IPS-18a (cell line): ENCODE measurements at regions not wholly inside any gene's neighbourhood (a gene's known extent, or its start where the extent isn't known, plus 50 kb on each side); places are given as distances from the start of the nearest gene placed in this dataset.

Experiments used
- H3K27ac ChIP-seq: one replicate; pipeline ENCODE4 v1.5.1; 2013; ENCODE audit warnings: low read length
- H3K27me3 ChIP-seq: one replicate; pipeline ENCODE4 v1.6.1; 2013; ENCODE audit warnings: mild to moderate bottlenecking, low read length; ENCODE audit not compliant: control insufficient read depth, insufficient read depth
- H3K36me3 ChIP-seq: one replicate; pipeline ENCODE4 v1.6.1; 2013; ENCODE audit warnings: low read depth, low read length; ENCODE audit not compliant: control insufficient read depth
- H3K4me1 ChIP-seq: one replicate; pipeline ENCODE4 v1.6.1; 2013; ENCODE audit warnings: low read depth, low read length; ENCODE audit not compliant: control insufficient read depth
- H3K4me3 ChIP-seq: one replicate; pipeline ENCODE4 v1.5.1; 2013; ENCODE audit warnings: low read length
- H3K9ac ChIP-seq: one replicate; pipeline ENCODE4 v1.6.1; 2013; ENCODE audit warnings: mild to moderate bottlenecking, low read length, moderate library complexity
- H3K9me3 ChIP-seq: one replicate; pipeline ENCODE4 v1.6.1; 2013; ENCODE audit warnings: low read depth, low read length; ENCODE audit not compliant: control insufficient read depth

DNA sequence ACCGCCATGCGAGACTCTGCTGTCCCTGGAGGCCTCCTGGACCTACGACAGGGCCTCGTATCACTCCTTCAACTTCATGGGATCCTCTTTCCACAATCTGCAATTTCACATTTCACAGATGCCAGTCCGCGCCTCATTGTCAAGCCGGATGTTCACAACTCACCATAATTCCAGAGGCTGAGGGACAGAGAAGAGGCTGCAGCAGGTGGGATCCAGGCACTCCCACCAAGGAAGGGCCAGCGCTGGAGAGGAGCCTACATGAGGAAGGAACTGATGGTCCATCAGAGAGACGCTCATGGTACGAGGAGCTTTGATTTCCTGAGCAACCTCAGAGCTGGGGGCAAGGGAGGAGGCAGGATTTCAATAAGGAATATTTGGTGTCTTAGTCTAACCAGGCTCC is 495.0 kb downstream of the BRD1 start:
- no peak overlapping the region for H3K9ac ChIP-seq
- no peaks in the 10 kb centered on the region for H3K27me3 ChIP-seq
- peaks cover 6% of the 10 kb centered on the region for H3K4me1 ChIP-seq
- no peak overlapping the region for H3K4me3 ChIP-seq
- no peaks in the 10 kb centered on the region for H3K9me3 ChIP-seq
- H3K27ac ChIP-seq, result no peak overlapping the region
- H3K36me3 ChIP-seq, result no peaks in the 10 kb centered on the region

GRCh38 chr22:49331878-49332277 is 495.8 kb downstream of the BRD1 start:
- Histone ChIP-seq H3K36me3 (no peaks in the 10 kb centered on the region), H3K9me3 (no peaks in the 10 kb centered on the region), H3K9ac (no peak overlapping the region), H3K27ac (no peak overlapping the region), H3K27me3 (no peaks in the 10 kb centered on the region), H3K4me3 (no peak overlapping the region), H3K4me1 (peaks cover 6% of the 10 kb centered on the region)

DNA sequence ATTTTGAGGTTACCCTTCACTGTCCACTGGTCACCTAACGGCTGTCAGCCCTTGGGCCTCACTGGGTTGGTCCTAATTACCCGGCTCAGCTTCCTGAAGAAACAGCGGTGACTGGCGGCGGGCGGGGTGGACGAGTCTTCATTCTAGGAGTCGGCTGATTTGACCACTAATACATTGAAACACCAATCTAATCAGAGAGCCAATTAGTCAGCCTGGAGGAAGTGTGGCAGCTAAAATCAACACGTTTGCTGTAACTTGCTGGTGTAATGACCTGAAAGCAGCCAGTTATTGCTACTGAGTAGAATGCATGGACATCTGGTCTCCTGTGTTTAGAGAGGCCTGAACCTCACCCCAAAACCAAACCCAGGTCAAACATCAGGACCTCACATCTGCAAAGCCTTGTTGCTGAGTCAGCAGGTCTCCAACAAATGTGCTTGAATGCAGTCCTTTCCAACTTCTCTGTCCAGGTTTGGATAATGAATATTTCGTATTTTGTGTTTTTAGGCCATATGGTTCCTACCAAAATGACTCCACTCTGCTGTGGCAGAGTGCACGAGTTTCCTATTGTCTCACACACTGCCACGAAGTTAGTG is 496.4 kb downstream of the BRD1 start:
- Histone ChIP-seq H3K4me3 (no peak overlapping the region), H3K9ac (no peak overlapping the region), H3K9me3 (no peaks in the 10 kb centered on the region), H3K27me3 (no peaks in the 10 kb centered on the region), H3K36me3 (no peaks in the 10 kb centered on the region), H3K4me1 (peaks cover 6% of the 10 kb centered on the region), H3K27ac (no peak overlapping the region)

- Histone ChIP-seq H3K27me3 (no peaks in the 10 kb centered on the region), H3K9ac (no peak overlapping the region), H3K9me3 (no peaks in the 10 kb centered on the region), H3K36me3 (no peaks in the 10 kb centered on the region), H3K4me1 (peaks cover 6% of the 10 kb centered on the region), H3K4me3 (no peak overlapping the region), H3K27ac (no peak overlapping the region)
These were observed 497.1 kb downstream of the BRD1 start for GRCh38 chr22:49330421-49331222.

DNA sequence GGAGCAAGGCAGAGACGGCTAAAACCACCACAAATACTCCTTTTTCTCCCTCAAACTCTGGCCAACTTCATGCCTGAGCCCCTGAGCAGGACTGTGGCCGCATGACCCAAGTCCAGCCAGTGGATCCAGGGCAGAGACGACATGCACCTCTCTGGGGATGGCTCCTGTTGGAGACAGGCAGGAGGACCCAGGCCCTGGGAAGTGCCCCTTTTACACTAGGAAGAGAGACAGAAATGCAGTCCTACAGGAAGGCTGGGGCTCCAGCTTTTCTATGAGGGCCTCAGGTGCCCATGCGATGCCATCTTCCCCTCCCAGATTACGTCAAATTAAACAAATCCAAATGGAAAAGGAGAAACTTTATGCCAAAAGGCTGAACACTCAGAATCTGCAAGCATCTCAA is 498.0 kb downstream of the BRD1 start:
- no peak overlapping the region for H3K27ac ChIP-seq
- no peaks in the 10 kb centered on the region for H3K36me3 ChIP-seq
- H3K4me3 ChIP-seq, result no peak overlapping the region
- no peaks in the 10 kb centered on the region for H3K9me3 ChIP-seq
- peaks cover 3% of the 10 kb centered on the region for H3K4me1 ChIP-seq
- no peak overlapping the region for H3K9ac ChIP-seq
- H3K27me3 ChIP-seq, result no peaks in the 10 kb centered on the region

GRCh38 chr22:49328630-49329405 is 498.9 kb downstream of the BRD1 start:
- Histone ChIP-seq H3K4me3 (no peak overlapping the region), H3K9ac (no peak overlapping the region), H3K36me3 (no peaks in the 10 kb centered on the region), H3K9me3 (no peaks in the 10 kb centered on the region), H3K27ac (no peak overlapping the region), H3K4me1 (no peaks in the 10 kb centered on the region), H3K27me3 (no peaks in the 10 kb centered on the region)

DNA sequence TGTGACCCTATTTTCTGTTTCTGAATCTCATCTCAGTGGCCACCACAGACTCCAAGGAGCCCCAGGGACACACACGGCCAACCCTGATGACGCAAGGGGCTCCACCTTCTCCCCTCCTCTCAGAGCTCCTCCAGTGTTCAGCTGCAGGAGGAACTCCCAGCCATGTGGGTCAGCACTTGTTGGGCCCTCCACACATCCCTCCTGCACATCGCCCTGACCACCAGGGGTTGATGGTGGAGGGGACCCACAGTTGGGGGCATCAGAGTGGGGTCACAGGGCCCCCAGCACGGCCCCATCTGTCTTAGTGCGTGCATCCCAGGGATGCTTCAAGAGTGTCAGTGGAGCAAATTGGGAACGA is 499.6 kb downstream of the BRD1 start:
- no peaks in the 10 kb centered on the region for H3K27me3 ChIP-seq
- H3K9ac ChIP-seq, result no peak overlapping the region

DNA sequence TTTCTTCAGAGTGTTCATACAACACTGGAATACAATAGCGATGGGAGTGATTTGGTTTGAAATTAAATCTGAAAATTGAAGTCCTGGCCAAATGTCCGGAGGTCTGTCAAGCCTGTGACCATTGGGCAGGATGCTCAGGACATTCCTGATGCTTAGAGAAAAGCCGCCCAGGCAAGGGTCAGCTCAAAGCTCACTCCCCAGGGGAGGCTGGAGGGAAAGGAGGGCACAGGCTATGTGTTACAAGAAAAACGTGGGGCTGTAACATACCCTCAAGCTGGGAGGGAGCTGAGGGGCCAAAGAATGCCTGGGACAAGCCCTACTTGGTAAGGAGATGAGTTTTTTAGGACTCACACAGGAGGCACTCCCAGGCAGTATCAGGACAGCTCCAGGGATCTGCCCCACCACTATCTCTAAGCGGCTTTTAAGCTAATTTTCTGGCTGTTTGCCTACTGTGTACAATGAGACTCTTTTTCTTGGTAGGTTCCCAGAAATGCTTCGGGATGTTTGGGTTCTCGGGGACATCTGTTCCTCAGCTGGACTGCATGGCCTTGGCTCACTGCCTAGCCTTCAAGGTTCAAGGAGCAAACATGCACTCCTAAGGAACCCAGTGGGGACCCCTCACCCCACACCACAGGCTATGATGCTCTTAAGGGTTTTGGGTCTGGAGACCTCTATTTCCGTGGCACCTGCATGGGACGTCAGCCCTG is 500.1 kb downstream of the BRD1 start:
- no peak overlapping the region for H3K9ac ChIP-seq
- H3K36me3 ChIP-seq, result no peaks in the 10 kb centered on the region
- H3K9me3 ChIP-seq, result no peaks in the 10 kb centered on the region
- H3K27ac ChIP-seq, result no peak overlapping the region
- H3K27me3 ChIP-seq, result no peaks in the 10 kb centered on the region
- H3K4me1 ChIP-seq, result no peaks in the 10 kb centered on the region
- H3K4me3 ChIP-seq, result no peak overlapping the region

More for the DNA sequence above, 499.6 kb downstream of the BRD1 start:
- Histone ChIP-seq H3K4me1 (no peaks in the 10 kb centered on the region), H3K27ac (no peak overlapping the region), H3K36me3 (no peaks in the 10 kb centered on the region), H3K4me3 (no peak overlapping the region), H3K9me3 (no peaks in the 10 kb centered on the region)

DNA sequence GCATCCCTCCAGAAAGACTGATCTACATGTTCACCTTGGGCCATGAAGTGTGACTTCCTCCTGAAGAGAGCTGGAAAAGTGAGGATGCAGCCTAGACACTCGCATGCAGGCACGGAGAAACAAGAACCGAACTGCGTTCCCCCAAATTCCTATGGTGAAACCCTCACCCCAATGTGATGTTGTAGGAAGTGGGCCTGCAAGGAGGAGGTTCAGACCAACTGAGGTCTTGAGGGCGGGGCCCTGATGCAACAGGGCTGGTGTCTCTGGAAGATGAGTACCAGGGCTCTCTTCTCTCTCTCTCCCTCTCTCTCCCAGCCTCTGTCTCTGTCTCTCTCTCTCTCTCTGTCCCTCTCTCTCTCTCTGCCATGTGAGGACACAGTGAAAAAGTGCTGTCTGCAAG is 501.1 kb downstream of the BRD1 start:
- H3K27me3 ChIP-seq, result no peaks in the 10 kb centered on the region
- no peaks in the 10 kb centered on the region for H3K4me1 ChIP-seq
- no peaks in the 10 kb centered on the region for H3K9me3 ChIP-seq
- H3K36me3 ChIP-seq, result no peaks in the 10 kb centered on the region
- H3K9ac ChIP-seq, result no peak overlapping the region
- no peak overlapping the region for H3K4me3 ChIP-seq
- H3K27ac ChIP-seq, result no peak overlapping the region

DNA sequence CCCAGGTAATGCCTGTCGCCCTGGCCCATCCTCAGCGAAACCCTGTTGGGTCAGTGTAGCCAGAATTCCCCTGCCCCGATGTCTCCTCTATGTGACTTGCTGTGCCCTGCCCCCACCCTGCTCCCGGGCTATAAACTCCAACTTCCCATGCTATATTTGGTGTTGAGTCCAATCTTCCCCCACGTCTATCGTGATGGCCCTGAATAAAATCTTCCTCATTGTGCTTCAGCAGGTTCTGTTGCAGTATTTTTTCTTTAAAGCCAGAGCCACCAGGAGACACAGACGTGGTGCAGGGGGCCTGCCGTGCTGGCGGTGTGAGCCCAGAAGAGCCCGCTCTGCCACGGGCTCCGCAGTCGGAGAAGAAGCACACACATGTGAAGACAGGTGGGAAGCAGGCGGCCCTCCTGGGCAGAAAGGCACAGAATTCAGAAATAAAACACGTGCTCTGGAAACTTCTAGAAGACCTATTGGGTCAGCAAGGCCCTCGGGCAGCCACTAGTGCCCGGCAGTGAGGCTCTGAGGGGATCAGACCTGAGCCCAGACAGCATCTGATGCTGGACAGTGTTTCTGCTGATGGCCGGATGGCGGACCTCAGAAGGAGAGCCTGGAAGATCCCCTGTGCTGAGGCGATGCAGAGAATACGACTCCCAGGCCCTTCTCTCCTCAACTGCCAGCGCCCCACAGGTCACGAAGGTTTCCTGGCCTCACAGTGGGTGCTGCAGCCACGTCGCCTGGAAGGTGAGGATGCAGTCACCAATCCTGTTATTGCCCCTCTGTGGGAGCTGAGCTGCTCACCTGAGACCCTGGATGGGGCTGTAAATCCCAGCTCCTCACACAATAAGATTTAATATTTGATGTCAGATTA is 501.9 kb downstream of the BRD1 start:
- H3K27ac ChIP-seq, result no peak overlapping the region
- H3K27me3 ChIP-seq, result no peaks in the 10 kb centered on the region
- no peak overlapping the region for H3K4me3 ChIP-seq
- H3K9ac ChIP-seq, result no peak overlapping the region
- no peaks in the 10 kb centered on the region for H3K4me1 ChIP-seq
- H3K36me3 ChIP-seq, result no peaks in the 10 kb centered on the region
- H3K9me3 ChIP-seq, result no peaks in the 10 kb centered on the region
